Putamen (tissue), 1 donor: ENCODE measurements at regions not wholly inside any gene's neighbourhood (a gene's known extent, or its start where the extent isn't known, plus 50 kb on each side); places are given as distances from the start of the nearest gene placed in this dataset.

Source experiments
- DNase-seq: peaks from one replicate; pipeline ENCODE4 v3.0.0-alpha.2; 2016; ENCODE audit warnings: low spot score

DNA sequence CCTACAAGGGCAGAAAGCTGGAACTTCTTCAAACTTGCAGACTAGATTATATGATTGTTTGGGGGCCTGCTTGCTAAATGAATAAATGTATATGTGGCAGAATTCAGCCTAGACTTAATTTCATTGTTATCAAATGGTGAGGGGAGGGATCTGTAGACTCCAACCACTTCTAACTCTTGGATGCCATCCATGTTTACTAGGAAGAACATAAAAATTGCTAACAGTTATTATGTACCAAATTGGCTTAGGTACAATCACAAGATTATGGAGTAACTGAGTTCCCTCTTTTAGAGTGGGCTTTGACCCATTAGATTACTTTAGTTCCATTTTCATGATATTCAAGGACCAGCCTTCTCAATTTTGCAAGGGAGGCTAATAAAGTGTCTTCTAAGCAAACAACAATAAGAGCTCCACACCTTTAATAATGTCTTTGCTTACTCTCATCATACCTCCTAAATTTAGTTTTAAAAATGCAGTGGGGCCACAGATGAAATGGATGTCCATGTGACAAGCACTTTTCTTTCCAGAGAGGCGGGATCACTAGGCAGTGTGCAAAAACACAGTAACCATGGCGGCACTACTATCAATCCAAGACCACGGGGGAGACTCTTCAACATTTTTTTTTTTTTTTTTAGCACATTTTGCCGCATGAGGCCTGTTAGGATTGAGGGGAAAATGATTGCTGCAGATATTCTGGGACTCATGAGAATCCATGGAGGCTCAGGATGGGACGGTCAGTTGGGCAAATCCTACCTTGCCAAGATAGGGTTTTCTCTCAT is 217.6 kb upstream of the SPRED2 start:
- no peak for DNase-seq

DNA sequence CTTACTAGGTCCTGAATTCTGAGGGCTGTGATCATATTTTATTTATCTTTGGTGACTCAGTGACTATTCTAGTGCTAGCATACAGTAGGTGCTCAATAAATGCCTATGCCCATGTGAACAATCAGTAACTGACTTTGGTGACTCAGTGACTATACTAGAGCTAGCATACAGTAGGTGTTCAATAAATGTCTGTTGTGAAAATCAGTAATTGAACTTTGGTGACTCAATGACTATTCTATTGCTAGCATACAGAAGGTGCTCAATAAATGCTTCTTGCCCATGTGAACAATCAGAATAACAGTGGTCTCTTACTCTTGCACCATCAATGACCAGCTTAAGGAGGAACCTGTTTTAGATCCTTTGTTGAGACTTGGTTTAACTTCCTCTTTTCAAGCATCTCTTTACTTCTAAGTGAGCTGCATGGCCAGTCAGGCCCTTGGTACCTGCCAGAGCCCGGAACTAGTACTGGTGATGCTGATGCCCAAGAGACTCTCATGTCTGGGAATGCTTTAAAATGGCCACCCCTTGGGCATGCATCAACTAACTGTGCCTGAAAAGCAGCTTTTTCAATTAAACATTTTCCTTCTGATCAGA is 214.9 kb upstream of the SPRED2 start:
- DNase-seq = no peak

DNA sequence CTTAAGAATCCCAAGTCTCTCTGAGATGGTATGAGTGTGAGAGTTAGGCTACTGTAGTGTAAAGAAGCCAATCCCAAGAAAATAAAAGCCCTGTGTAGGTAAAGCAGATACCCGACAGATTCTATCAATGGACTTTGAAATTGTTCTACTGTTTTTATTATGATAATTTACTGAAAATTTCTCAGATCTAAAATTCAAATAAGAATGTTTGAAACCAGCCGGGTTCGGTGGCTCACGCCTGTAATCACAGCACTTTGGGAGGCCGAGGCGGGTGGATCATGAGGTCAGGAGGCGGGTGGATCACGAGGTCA is 208.3 kb upstream of the SPRED2 start:
- DNase-seq = no peak

DNA sequence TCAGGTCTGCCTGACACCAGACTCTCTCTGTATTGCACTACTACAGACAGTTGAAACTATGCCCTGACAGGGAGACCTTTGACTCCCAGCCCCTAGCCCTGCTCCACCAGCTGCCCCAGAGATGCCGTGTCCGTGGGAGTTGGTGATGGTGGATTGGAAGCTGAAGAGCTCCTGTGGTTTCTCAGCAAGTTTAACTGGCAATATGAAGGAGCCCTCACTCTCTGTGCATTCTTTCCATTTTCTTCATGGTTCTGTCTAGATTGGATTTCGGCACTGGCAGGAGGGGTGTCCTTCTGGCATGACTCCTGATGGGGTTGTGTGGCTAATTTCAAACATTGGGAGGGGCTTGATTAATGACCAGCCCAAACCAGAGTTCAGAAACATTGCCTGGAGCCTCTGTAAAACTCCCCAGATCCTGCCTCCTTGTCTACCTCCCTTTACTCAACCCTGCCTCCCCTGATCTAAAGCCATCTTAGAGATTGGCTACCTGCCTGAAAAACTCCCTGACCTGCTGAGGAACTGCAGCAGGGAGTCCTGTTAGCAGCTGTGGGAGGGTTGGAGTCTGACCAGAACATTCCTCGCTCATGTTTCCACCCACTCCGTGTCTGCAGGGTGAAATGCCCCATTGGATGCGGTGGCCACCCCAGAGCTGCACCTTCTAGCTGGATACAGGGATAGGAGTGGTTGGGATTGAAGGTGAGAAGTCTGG is 206.9 kb upstream of the SPRED2 start:
- DNase-seq = no peak

DNA sequence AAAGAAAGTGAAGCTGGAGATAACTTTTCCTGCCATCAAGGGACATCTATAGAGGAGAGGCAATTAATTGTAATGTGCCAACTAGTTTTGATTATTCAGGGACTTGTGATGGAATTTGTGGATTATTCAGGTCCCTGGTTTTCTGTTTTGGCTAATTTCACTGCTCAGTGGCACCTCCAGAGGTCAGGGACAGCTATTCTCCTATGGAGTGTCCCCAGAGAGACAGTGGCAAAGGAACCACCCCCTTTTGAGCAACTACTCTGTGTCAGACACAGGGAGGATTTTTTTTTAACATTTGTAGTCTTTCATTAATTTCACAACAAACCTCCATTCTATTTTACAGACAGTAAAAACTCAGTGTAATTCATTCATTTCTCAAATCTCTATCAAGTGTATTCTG is 206.0 kb upstream of the SPRED2 start:
- no peak for DNase-seq

DNA sequence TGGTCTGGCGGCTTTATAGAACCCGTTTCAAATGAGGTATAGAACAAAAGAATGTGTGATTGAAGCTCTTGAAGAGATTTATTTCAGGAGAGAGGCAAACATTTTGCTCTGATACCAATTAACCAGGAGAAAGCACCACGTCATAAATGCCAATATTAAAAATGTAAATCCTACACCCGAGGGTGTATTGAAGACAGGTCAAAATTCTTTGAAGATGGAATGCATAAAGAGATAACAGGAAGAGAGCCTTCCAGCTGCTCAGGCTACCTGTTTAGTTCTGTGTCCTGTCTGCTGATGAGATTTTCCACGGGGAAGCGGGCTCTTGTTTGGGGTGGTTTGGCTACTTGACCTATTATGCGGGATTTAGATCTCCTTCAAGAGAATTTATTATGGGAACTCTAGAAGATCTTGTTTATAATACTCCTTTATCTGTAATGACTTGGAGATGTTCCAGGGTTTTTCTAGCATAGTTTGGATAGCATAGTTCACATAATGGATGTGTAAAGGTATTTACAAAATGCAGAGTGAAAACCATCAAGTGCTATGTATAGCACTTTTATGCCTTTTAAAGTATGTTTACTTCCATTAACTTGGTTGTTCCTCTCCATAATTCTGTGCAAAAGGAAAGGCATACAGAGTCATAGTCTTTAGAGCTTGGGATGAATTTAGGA is 204.5 kb upstream of the SPRED2 start:
- DNase-seq = no peak

DNA sequence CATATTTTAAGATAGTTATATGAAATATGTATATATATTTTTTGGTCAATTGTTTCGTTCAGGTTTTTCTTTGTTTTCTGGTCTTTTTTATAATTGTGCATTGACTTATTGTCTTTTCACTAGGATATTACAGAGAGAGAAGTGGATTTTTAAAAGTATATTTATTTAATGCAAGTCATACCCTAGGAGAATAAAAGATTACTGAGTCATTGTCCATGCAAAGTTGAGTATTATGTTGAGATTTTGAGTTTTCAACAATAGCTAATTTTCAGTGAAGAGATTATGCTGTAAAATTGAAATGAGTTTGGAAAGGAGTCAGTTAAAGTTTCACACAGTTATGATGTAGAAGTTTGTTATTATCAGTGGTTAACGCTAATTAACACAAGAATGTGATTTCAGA is 203.6 kb upstream of the SPRED2 start:
- no peak for DNase-seq

DNA sequence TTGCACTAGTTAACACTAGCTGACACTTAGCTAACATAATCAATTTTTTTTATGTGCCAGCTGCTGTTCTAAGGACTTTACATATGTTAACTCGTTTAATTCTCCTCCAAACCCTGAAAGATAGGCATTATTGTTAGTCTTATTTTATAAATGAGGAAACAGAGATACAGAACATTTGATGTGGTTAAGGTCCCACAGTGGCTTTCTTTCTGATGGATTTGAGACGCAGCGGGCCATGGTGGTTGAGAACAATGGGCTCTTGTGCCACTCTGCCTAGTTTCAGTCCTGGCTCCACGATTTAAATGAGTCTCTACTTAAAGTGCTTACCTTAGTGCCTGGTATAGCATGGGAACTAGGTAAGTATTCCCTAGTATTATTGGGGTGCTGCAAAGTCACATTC is 201.9 kb upstream of the SPRED2 start:
- DNase-seq = no peak

DNA sequence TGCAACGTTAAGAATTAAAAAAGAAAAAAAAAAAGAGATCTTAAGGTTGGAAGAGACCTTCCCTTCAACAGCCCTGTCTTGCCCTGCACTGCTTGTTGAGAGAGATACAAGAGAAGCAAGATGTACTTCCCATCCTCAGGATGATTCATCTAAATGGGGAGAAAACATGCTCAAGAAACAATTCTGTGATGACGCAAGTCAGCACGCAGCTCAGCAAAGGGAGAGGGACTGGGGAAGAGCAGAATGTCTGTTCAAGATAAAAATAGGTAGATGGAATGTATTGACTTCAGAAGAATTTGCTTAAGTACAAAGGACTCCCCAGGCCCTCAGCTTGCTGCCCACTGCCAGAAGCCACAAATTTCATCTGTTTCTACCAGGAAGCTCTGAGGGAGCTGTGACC is 198.2 kb upstream of the SPRED2 start:
- DNase-seq = peak; percentile 40

DNA sequence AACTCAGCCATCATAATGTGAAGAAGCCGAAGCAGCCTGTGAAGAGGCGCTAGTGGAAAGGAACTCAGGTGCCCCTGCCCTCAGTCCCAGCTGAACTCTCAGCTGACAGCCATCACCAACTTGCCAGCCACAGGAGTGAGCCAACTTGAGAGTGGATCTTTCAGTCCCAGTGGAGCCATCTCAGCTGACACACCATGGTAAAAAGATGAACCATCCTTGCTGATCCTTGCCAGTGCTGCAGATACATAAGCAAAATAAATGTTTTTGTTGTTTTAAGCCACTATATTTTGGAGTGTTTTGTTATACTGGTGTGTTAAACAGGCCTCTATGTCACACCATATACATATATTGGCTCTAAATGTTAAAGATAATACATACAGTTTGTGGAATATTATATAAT is 195.8 kb upstream of the SPRED2 start:
- no peak for DNase-seq

DNA sequence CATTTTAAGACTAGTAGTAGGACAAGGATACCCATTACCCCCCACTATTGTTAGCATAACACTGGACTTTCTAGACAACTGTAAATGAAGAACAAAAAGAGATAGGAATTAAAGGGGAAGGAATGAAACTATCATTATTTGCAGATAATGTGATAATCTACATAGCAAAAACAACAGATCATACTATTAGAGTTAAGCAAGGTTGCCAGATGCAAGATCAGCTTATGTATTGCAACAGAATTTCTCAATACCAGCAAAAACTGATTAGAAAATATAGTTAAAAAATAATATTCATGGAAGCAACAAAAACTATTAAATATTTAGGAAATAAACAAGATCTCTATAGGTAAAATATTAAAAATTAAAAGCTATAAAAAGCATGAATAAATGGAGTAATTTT is 194.4 kb upstream of the SPRED2 start:
- DNase-seq = no peak

DNA sequence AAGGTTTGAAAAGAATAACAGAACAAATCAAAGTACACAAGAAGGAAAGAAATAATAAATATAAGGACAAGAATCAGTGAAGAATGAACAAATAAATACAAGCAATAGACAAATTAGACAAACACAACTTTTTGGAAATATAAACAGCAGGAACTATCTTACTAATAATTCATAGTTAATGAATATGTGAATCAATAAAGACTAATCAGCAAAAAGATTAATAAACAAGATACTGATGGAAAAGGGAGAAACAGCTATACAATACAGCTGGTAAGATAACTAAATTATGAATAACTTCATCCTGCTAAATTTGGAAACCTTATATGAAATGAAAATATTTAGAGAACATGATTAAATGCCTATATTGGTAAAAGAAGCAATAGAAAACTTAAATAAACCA is 193.6 kb upstream of the SPRED2 start:
- no peak for DNase-seq

DNA sequence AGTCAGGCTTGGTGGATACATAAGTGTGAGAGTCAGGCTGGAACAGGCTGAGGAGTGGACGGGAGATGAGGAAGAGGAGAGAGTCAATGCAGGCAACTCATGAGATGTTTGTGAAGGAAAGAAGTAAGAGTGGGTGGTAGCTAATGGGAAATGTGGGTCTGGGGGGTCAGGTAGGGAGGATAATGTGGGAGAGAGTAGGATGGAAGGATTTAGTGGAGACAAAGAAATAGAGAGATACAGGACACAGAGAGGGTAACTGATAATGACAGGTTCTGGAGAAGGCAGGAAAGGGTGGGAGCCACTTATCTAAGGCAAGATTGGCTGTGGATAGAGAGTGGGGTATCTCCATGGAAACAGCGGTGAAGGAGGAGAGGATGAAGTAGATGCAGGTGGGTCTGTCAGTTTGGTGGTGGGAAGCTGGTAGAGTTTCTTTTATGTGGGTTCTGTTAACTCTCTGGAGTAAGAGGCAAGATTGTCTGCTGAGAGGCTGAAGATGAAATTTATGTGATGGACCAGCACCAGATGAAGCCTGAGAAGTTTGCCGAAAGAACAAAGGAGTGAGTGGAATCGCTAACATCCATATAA is 190.6 kb upstream of the SPRED2 start:
- DNase-seq = no peak

DNA sequence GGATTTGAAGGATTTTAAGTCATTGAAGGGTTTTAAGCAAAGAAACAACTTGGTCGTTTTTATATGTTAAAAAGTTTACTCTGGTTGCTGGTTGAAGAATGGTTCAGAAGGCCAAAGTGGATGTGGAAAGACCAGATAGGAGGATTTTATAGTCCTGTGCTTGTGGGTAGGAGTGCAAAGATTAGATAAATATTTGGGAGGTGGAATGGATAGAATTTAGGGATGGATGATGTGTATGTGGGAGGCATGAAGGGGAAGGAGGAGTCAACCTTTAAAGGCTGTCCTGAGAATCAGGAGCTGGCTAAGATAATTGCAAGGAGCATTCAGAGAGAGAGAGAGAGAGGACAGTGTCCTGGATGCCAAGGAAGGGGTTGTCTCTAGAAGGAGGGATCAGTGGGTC is 190.1 kb upstream of the SPRED2 start:
- no peak for DNase-seq

DNA sequence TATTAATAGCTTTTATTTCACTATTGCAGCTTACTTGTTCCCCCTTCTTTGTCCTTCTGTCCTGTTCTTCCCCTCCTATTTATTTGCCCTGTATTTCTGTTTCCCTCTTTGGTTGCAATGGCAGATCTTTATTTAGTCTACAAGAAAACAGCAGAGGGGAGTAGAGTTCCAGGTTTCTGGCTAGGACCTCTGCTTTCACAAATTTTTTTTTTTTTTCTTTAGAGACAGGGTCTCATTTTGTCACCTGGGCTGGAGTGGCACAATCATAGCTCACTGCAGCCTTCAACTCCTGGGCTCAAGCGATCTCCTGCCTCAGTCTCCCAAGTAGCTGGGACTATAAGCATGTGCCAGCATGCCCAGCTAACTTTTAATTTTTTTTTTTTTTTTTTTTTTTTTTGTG is 188.1 kb upstream of the SPRED2 start:
- DNase-seq = no peak

DNA sequence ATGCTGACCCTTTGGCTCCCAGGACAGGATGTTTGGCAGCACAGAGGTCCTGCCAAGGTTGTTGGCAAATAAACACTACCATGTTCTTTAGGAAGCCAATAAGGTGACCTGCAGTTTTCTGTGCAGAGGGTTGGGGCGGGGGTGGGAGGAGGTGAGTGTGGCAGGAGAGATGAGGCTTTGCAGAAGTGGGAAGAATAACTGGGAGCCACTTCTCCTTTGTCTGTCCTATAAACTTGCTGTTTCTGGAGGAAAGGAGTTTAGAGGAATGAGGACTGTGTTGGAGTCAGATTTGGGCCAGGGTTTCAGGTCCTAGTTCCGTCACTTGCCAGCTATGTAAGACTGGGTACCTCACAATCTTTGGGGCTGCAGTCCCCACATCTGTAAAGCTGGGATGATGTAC is 187.6 kb upstream of the SPRED2 start:
- no peak for DNase-seq

DNA sequence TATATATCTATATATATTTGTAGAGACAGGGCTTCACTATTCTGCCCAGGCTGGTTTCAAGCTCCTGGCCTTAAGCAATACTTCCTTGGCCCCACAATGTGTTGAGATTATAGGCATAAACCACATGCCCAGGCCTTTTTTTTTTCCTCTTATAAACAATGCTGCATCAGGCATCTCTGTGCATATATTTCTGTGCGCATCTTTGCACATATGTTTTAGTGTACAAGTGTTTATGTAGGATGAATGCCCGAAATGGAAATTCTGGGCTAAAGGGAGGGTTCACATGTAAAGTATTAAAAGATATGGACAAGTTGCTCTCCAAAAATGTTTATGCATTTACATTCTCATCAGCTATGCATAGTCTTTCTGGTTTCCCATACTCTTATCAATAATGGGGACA is 183.2 kb upstream of the SPRED2 start:
- DNase-seq = no peak

DNA sequence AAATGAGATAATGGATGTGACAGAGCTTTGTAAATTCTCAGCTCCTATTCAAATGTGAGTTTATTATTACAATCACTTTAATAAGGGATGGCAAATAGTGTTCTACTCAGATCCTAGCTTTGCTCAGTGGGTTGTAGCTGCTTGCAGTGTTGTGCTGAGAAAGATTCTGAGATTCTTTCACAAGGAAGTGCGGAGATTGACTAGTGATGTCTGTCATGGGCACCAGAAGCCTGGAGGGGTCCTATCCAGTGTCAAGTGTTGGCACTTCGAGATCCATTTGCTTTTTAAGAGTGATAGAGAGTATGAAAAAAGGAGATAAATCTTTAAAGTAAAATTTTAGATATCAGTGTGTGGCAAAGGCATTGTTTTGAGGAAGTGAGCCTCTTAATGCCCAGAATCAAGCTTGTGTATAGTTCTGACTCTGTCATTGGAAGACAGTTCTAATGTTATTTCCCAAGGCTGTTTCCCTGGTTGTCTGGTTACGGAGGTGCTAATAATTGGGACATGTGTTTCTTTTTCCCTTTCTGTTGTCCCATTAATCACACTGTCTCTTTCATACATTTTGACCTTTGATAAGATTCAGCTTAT is 181.7 kb upstream of the SPRED2 start:
- DNase-seq = no peak

DNA sequence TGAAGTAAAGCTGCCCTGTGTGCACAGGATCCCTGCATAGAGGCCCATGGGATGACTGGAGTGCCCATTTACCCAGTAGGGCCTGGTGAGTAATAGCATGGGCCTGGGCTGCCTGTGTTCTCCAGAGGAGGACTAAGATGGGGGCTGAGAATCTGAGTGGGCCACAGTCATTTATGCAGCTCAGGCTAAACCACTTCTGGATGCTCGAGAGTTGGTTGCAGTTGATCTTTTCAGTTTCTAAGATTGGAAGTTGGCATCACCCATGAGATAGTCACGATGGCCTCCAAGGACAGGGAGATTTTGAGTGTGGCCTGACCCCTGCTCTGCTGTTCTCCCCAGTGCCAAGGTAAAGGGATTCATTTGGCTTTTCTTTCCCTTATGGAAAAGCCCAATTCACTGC is 179.1 kb upstream of the SPRED2 start:
- no peak for DNase-seq

DNA sequence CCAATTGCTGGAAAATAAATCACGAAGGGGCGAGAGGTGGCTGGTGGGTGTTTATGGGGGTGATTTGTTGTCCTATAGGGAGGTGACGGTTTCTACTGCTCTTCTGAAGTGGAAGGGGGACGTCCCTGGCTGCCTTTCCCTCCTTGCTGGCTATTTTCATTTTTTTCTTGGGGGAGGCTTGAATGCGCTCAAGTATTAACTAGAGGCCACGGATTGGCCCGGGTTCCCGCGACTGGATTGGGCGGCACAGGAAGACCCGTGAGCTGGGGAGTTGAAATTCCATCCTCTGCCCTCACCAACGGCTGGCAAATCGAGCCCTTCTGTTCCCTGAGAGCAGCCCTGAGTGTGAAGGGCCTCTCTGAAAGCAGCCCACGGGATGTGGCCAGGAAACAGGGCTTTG is 176.5 kb upstream of the SPRED2 start:
- no peak for DNase-seq

DNA sequence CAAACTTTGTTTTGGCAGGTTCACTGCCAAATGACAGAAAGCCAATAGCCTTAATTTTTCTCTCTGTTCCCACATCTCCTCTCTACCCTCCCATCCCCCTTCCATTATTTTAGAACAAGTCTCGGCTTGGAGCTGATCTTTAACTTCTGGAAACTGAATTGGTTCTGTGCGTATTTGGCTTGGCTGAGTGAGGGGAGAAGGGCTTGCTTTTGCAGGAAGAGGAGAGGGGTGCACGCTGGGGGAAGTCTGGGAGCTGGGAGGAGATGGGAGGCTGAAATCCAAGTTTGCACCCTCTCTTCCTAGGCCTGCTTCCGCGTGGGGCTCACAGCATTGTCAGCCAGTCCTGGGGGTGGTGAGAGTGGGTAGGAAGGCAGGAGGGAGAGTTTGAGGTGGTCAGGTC is 176.1 kb upstream of the SPRED2 start:
- DNase-seq = no peak

DNA sequence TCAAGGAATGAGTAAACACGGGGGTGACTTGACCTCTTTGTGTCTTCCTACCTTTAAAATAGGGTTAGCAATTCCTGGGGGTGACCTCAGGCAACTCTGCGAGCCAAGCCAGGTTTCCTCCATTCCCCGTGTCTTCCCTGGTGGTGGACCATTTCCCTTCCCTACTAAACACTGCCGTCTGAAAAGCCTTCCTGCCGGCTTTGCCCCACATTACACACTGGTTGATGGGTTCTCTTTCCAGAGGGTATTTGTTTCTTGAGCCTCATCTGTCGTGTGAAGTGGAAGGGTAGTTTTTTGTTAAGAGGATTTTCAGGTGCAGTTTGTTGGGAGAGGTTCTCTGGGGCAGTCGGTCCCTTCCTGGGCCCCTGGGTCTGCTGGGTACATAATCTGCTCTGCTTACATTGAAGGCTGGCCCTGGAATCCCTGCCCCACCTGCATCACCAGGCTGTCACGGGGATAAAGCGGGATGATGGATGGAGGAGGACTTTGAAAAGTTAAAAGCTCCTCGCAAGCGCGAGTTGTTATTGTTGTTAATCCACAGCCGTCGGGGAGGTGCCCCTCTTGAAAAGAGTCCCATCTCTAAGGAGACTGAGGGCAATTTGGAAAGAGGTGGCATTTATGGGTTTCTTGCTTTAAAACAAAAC is 175.4 kb upstream of the SPRED2 start:
- no peak for DNase-seq
